ENCODE measurements at regions not wholly inside any gene's neighbourhood (a gene's known extent, or its start where the extent isn't known, plus 50 kb on each side); places are given as distances from the start of the nearest gene placed in this dataset.

GRCh38 chr3:23035927-23036640 is 167.0 kb upstream of the UBE2E2 start:
- DNase-seq, result no peak

GRCh38 chr3:23036728-23037127 is 166.4 kb upstream of the UBE2E2 start:
- DNase-seq, result no peak

GRCh38 chr3:23038471-23038870 is 164.7 kb upstream of the UBE2E2 start:
- DNase-seq, result no peak

GRCh38 chr3:23041918-23042696 is 161.0 kb upstream of the UBE2E2 start:
- DNase-seq, result no peak

- no peak for DNase-seq
These were observed 158.7 kb upstream of the UBE2E2 start for GRCh38 chr3:23044463-23044862.

- DNase-seq, result no peak
These were observed 156.6 kb upstream of the UBE2E2 start for GRCh38 chr3:23046536-23046935.

- DNase-seq, result no peak
These were observed 151.6 kb upstream of the UBE2E2 start for GRCh38 chr3:23051240-23052140.

GRCh38 chr3:23052208-23052607 is 150.9 kb upstream of the UBE2E2 start:
- DNase-seq, result no peak

GRCh38 chr3:23052620-23053019 is 150.5 kb upstream of the UBE2E2 start:
- no peak for DNase-seq

GRCh38 chr3:23055733-23056376 is 147.3 kb upstream of the UBE2E2 start:
- DNase-seq, result no peak

GRCh38 chr3:23062582-23062981 is 140.5 kb upstream of the UBE2E2 start:
- DNase-seq, result no peak

GRCh38 chr3:23062982-23063381 is 140.1 kb upstream of the UBE2E2 start:
- DNase-seq, result no peak

GRCh38 chr3:23067116-23067515 is 136.0 kb upstream of the UBE2E2 start:
- no peak for DNase-seq

- no peak for DNase-seq
These were observed 135.0 kb upstream of the UBE2E2 start for GRCh38 chr3:23068016-23068728.

- no peak for DNase-seq
These were observed 131.8 kb upstream of the UBE2E2 start for GRCh38 chr3:23071296-23071695.

- peak; percentile 39 for DNase-seq
These were observed 131.4 kb upstream of the UBE2E2 start for GRCh38 chr3:23071758-23072157.

GRCh38 chr3:23072693-23073092 is 130.4 kb upstream of the UBE2E2 start:
- no peak for DNase-seq

GRCh38 chr3:23073724-23074305 is 129.3 kb upstream of the UBE2E2 start:
- no peak for DNase-seq

- no peak for DNase-seq
These were observed 127.6 kb upstream of the UBE2E2 start for GRCh38 chr3:23075496-23075895.

GRCh38 chr3:23076437-23076836 is 126.7 kb upstream of the UBE2E2 start:
- no peak for DNase-seq

- DNase-seq, result no peak
These were observed 126.0 kb upstream of the UBE2E2 start for GRCh38 chr3:23077126-23077525.

GRCh38 chr3:23078735-23079134 is 124.4 kb upstream of the UBE2E2 start:
- no peak for DNase-seq

Data from femur (tissue), 1 donor.